RCC 7860 (cell line): ENCODE measurements at regions not wholly inside any gene's neighbourhood (a gene's known extent, or its start where the extent isn't known, plus 50 kb on each side); places are given as distances from the start of the nearest gene placed in this dataset.
"Not testable (repeated sequence)": the region's sequence is repeated elsewhere in the genome, so short reads cannot be mapped to it uniquely, and the experiment has no call there.

ENCODE experiments used
- DNase-seq: peaks from one replicate; pipeline ENCODE4 v3.0.0-alpha.2; 2015; ENCODE audit warnings: low spot score
- FAIRE-seq: peaks from 2 replicates; lab custom pipeline; 2012; peaks lifted over from hg19 to GRCh38; lab: Jason Lieb, UNC

DNA sequence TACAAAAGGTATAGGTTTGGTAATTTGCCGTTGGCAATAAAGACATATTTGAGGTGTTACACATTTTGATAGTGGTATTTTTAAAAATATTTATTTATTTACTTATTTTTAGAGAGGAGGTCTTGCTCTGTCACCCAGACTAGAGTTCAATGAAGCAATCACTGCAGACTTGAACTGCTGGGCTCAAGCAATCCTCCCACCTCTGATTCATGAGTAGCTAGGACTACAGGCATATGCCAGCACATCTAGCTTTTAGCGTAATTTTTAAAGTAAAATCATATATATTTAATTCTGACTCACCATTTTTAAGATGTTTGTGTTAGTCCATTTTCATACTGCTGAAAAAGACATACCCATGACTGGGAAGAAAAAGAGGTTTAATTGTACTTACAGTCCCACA, 1974.3 kb downstream of the EFNA5 start:
- no peak for DNase-seq
- FAIRE-seq: no peak

GRCh38 chr5:105695941-105696340, 1974.8 kb downstream of the EFNA5 start:
- FAIRE-seq (no peak), DNase-seq (no peak)

DNA sequence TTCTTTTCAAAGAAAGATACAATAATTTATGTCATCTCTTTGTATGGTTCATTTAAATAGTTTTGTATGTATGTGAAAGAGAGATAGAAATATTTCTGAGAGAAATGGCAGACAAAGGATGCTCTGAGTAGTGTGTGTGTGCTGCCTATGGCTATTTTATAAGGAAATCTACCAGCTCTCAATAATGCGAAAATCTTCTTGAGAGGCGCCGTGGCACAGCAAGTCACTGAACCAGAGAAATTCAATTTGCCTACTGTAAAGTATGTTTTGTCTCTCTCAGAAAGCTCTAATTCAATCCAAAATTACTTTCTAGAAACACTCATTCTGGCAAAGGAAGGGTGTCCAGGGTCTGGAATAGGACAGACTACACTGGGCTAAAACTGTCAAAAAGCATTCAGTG, 1981.1 kb downstream of the EFNA5 start:
- FAIRE-seq (no peak), DNase-seq (no peak)

- FAIRE-seq (no peak), DNase-seq (no peak)
These were observed 1982.4 kb downstream of the EFNA5 start for GRCh38 chr5:105688227-105688792.

DNA sequence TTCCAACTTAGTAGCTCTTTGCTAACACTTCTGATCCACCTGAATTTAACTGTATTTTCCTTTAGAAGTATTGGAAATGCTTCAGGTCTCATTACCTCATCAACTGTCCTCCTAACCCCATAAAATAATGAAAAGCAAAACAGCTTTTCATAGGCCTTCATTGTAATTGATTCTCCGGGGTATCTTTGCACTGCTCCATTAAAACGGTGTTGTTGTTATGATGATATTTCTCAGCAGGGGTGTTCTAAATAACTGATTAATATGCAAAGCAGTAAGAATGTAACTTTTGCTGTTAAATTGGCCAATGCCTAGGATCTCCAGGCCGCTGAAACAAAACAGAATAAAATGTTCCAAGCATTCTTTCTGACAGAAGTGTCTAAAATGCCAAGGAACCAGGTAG, 1983.2 kb downstream of the EFNA5 start:
- DNase-seq (no peak), FAIRE-seq (no peak)

DNA sequence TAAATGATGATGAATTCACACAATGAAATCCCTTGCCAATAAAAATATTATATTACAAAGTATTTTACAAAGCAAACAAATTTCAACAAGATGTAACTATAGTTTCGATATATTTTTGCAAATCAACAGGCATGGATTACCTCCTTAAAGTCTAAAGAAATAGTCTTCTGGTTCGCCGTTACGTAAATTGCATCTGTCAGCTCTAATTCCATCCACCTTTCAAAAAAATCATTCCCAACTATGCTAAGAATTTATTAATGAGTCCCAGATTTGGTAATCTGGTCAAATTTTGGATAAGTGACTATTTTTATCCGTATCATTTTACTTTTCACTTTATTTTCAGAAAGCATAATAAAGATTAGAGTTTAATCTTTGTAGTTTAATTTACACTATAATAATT, 1984.9 kb downstream of the EFNA5 start:
- DNase-seq: no peak

GRCh38 chr5:105684799-105685198, 1985.9 kb downstream of the EFNA5 start:
- DNase-seq: no peak
- FAIRE-seq: no peak

More for the DNA sequence above, 1984.9 kb downstream of the EFNA5 start:
- FAIRE-seq: no peak

DNA sequence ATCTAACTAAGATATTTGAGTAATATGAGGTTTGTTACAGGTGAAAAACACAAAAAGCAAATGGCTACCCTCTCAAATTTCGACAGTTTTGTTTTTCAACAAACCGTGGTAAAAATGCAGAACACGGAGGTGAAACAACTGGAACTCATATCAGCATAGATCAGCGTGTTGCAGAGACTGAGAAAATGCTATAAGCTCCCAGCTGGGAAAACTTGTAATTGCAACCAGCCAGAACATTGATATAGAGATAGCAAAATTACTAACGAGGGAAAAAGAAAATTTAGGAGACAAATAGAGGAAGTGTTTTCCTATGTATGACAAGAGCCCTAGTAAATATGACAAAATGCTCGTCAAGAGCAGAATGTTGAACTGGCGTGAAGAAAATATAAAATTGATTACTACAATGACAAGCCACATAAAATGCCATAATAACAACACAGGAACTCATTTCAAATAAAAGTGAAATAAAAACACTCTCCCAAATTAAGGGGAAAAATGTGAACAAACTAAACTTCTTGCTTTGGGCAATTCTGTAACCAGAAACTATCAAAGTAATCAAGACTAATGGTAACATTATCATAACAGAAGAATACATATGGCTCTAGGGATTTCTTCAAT, 1989.8 kb downstream of the EFNA5 start:
- no peak for DNase-seq

DNA sequence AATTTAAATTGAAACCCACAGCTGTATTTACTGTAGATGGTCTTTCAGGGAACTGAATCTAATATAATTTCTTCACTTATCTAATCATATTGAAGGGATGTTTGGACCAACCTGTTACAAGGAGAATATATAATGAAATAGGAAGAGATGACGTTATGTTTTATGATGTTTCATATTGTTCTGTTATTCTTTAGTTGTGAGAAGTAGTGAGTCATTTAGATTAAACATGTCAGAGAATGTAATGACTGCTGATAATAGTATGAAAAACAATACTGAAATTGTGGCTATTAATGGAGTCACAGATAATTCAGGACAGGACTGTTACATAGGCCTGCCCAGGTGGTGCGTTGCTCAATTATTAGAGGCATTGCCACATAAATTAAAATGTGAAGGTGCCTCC, 1993.4 kb downstream of the EFNA5 start:
- no peak for FAIRE-seq
- DNase-seq: no peak

More for the DNA sequence above, 1989.8 kb downstream of the EFNA5 start:
- FAIRE-seq: no peak

DNA sequence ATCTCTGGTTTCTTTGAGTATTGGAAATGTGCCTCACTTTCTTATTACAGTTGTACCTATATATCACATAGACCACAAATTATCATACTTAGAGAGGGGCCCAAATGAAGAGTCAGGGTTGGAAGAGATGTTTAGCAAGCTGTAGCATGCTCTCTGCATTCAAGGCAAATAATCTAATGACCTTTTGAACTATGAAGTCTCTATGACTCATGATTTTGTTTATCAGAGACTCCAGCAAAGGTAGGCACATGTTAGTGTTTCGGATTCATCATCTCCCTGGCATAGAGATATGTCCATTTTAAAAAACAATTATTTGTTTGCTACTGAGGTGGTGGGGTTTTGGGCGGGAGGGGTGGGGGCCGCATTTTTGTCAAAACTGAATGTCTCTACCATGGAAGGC, 2000.1 kb downstream of the EFNA5 start:
- FAIRE-seq (no peak), DNase-seq (no peak)

- DNase-seq: no peak
- peak; percentile 55 for FAIRE-seq
These were observed 2007.1 kb downstream of the EFNA5 start for GRCh38 chr5:105663671-105664070.

GRCh38 chr5:105659396-105659795, 2011.3 kb downstream of the EFNA5 start:
- DNase-seq (no peak), FAIRE-seq (no peak)

- FAIRE-seq: no peak
- no peak for DNase-seq
These were observed 2030.4 kb downstream of the EFNA5 start for GRCh38 chr5:105640328-105640727.

- no peak for FAIRE-seq
- DNase-seq: no peak
These were observed 2031.2 kb downstream of the EFNA5 start for GRCh38 chr5:105639511-105639910.

- FAIRE-seq: no peak
- no peak for DNase-seq
These were observed 2031.7 kb downstream of the EFNA5 start for GRCh38 chr5:105639068-105639467.

DNA sequence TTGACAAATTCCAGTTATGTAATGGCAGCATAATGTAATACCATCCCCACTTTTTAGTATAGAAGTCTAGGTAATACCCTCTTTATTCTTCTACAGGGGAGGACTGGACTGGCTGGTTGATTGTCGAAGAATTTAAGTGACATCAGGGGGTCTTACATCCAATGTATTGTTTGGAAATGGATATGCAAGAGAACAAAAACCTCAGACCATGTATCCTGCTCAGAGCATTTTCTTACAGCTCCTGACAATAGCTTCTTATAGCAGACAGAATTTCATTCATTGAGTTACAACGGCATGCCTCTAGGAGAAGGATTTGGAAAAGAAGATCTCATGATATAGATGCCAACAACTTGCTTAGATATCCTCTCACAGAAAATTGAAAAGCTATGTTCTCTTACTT, 2032.3 kb downstream of the EFNA5 start:
- no peak for DNase-seq
- FAIRE-seq: no peak

DNA sequence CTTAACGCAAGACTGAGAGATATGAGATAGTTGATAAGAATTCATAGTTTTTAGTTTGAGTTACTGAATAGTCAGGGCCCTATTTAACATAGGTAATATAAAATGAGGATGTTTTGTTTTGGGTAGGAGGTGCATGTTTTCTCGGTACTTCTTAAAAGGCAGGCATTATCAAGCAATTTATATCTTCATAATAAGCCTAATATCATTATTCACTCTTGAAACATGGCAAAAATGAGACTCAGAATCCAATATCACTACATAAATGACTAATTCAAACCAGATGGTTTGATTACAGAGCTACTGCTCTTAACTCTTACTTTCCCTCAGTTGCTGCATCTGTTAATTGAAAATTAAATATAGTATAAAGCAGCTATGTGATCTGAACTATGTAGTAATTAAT, 2038.7 kb downstream of the EFNA5 start:
- FAIRE-seq (no peak), DNase-seq (no peak)

DNA sequence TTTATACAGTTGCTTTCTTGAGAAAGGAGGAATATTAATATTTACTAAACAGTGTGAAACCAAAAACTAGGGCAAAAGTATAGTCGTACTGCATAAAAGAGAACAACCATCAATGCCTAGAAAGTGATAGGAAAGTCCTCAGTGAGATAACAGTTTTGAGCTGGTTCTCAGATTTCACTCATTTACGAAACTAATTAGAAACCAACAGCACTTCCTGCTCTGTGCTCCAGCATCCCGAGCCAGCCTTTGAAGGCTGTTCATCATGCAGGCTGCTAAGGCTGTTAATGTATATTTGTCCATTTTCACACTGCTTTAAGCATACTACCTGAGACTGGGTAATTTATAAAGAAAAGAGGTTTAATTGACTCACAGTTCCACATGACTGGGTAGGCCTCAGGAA, 2039.9 kb downstream of the EFNA5 start:
- no peak for FAIRE-seq
- DNase-seq: no peak

GRCh38 chr5:105619725-105620124, 2051.0 kb downstream of the EFNA5 start:
- DNase-seq: no peak
- FAIRE-seq: no peak

DNA sequence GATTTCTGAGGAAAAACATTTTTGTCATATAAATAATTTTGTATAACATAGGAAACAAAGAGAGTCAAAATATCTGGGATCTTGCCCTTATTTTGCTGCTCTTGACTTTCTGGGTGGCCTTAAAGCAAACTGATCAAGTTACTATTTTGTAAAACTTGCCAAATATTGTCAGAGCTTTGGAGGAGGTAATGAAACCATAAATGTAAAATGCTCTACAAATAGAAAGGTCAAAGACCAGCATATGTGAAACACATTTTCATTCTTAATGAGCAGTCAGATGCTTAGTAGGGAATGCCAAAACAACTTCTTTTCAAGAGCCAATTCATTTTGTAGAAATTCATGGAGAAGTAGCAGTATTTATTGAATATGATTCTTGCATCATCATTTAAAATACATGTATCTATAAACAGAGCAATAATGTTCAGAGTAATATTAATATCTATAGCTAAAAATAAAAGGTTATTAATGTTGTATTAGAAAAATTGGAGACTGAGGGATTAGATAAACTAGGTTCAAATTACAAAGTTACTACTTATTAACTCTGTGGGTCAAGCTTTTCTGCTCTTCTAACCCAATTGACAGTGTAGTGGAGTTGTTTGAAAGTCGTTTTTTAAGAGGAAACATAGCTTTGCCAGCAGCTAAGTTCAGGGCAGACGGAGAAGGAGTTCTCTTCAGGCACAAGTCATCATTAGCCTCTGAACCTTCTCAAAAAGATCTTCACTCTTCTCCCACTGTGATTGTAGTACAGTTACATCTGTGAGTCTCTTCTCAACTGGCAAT, 2053.1 kb downstream of the EFNA5 start:
- DNase-seq: no peak
- no peak for FAIRE-seq

DNA sequence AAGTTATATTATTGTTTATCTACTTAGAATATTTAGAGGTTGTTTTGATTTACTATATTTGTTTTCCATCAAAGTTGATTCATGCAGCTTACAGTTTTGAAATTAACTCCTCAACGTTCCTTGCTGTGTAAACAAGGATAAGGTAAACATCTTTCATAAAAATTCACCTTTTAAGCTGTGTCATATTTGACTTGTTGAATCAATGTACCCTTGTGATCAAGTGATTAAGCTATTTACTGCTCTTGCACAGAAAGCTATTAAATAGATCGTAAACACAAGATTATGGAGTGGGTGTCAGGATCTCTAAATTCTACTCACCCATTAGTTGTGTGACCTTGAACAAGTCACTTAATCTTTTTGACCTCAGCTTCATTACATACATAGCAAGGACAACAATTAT, 2054.0 kb upstream of the NUDT12 start:
- DNase-seq (no peak), FAIRE-seq (no peak)

GRCh38 chr5:105602406-105602805, 2039.8 kb upstream of the NUDT12 start:
- FAIRE-seq, DNase-seq: not testable (repeated sequence)
